Endothelial cell of umbilical vein (primary cell): ENCODE measurements at regions not wholly inside any gene's neighbourhood (a gene's known extent, or its start where the extent isn't known, plus 50 kb on each side); places are given as distances from the start of the nearest gene placed in this dataset.

ENCODE experiments used
- CTCF ChIP-seq, 2 donors: IDR thresholded peaks; 1 replicate in 1 of 2; 2 replicates in 1 of 2; pipeline ENCODE4 v1.5.1; 2011; ENCODE audit warnings: low read length in 2 of 2, mild to moderate bottlenecking in 2 of 2, moderate library complexity in 2 of 2, control low read depth in 1 of 2, inconsistent platforms in 1 of 2, low read depth in 1 of 2; ENCODE audit not compliant: insufficient read depth in 1 of 2; ENCODE audit errors: extremely low read depth in 1 of 2
- FOS ChIP-seq: IDR thresholded peaks from 2 replicates; pipeline ENCODE4 v1.6.1; 2011; ENCODE audit warnings: mild to moderate bottlenecking, low read length, moderate library complexity, borderline replicate concordance; ENCODE audit not compliant: insufficient read depth
- POLR2A ChIP-seq: IDR thresholded peaks from 2 replicates; pipeline ENCODE4 v1.6.1; 2012; ENCODE audit warnings: low read depth, mild to moderate bottlenecking, control low read depth, low read length

GRCh38 chr10:107826171-107826570 lies 661.7 kb upstream of the SORCS1 start:
- no peak for TF ChIP-seq FOS
- no peak for TF ChIP-seq POLR2A
- no peak for TF ChIP-seq CTCF (IDR thresholded peaks at IDR 0.05; ENCODE audit: extremely low read depth in 1 of 2, insufficient read depth in 1 of 2, low read depth in 1 of 2, low read length in 2 of 2)
